ENCODE measurements at regions not wholly inside any gene's neighbourhood (a gene's known extent, or its start where the extent isn't known, plus 50 kb on each side); places are given as distances from the start of the nearest gene placed in this dataset.

DNA sequence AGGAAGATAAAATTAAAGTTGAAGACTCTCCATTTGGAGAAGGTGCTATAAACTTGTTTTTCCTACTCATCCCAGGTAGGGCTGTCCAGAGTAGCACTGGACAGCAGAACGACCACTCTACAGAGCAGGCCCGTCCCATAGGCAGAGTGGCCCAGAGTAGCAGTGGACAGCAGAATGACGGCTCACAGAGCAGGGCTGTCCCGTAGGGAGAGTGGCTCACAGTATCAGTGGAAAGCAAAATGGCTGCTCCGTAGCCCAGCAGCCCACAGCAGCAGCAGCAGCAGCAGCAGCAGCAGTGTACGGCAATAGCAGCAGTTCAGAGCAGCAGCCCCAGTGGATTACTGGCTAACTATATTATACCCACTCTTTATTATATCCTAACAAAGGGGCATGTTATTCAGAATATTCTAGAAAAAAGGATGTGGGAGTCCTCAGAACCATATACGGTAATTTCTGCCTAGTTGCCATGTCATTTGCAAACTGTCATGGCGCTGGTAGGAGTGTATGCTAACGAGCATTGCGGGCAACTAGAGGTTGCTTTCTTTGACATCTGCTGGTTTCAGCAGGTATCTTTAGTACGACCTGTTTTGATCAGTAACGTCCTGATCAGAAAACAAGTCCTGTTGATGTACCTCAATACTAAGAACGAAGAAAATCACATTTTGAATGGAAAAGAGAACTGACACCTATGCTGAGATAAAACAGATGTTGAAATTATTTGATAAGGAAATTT, 567.3 kb downstream of the SLC16A7 start:
- Histone ChIP-seq H3K27me3 (no peaks in the 10 kb centered on the region), H3K9me3 (no peaks in the 10 kb centered on the region), H3K4me1 (no peaks in the 10 kb centered on the region), H3K4me3 (no peak overlapping the region), H3K36me3 (no peaks in the 10 kb centered on the region), H3K27ac (no peak overlapping the region)
- TF ChIP-seq, protein P1, sequence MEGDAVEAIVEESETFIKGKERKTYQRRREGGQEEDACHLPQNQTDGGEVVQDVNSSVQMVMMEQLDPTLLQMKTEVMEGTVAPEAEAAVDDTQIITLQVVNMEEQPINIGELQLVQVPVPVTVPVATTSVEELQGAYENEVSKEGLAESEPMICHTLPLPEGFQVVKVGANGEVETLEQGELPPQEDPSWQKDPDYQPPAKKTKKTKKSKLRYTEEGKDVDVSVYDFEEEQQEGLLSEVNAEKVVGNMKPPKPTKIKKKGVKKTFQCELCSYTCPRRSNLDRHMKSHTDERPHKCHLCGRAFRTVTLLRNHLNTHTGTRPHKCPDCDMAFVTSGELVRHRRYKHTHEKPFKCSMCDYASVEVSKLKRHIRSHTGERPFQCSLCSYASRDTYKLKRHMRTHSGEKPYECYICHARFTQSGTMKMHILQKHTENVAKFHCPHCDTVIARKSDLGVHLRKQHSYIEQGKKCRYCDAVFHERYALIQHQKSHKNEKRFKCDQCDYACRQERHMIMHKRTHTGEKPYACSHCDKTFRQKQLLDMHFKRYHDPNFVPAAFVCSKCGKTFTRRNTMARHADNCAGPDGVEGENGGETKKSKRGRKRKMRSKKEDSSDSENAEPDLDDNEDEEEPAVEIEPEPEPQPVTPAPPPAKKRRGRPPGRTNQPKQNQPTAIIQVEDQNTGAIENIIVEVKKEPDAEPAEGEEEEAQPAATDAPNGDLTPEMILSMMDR (IDR thresholded peaks at IDR 0.05): no peak
- TF ChIP-seq POLR2A (IDR thresholded peaks at IDR 0.05): no peak
- ATAC-seq: peak in 1 of 4 donors; percentile 25
- no peak for DNase-seq
- 53% methylated on average over 11 of the region's 13 CpGs for WGBS (ENCODE audit: insufficient coverage, low coverage, low lambda C conversion rate, missing lambda C conversion rate)
- intact Hi-C loops (cut with DNase I): no loop called here

DNA sequence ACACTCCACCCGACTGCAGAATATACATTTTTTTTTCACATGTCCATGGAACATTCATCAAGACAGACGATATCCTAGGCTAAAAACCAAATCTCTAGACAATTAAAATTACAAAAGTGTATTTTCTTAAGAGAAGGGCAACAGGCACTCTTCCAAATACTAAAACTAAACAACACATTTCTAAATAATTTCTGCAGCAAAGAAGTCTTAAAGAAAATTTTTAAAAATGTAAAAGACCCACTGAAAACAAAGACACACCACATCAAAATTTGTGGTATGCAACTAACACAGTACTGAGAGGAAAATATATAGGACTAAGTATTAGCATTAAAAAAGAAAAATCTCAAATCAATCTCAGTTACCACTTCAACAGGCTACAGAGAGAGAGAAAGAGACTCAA, 570.0 kb downstream of the SLC16A7 start:
- intact Hi-C loops (cut with DNase I): no loop called here
- no peak for ATAC-seq

DNA sequence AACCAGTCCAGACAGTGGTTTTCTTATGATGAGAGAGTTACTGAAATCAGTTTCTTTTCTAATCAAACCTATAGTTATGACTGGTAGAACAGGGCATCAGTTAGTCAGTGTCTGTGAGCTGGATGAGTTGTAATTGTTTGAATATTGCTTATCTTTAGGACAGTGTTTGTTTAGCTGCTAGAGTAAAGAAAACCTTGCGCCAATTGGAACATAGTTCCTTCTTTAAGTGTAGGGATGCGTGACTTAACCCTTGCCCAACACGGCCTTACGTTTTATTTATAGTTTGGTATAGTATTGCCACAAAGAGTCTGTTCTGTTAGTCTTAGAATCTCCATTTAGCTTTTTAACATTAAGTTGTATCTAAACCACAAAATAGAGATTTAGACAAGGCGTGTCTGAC, 572.6 kb downstream of the SLC16A7 start:
- no peak overlapping the region for H3K4me3 ChIP-seq
- WGBS (ENCODE audit: insufficient coverage, low coverage, low lambda C conversion rate, missing lambda C conversion rate): 28% methylated on average over 5 of the region's 5 CpGs
- H3K27ac ChIP-seq: no peak overlapping the region
- intact Hi-C loops (cut with DNase I): no loop called here
- no peaks in the 10 kb centered on the region for H3K27me3 ChIP-seq
- H3K36me3 ChIP-seq: no peaks in the 10 kb centered on the region
- no peak for TF ChIP-seq POLR2A (IDR thresholded peaks at IDR 0.05)
- TF ChIP-seq, protein P1 (IDR thresholded peaks at IDR 0.05): no peak
- H3K4me1 ChIP-seq: no peaks in the 10 kb centered on the region
- no peaks in the 10 kb centered on the region for H3K9me3 ChIP-seq
- ATAC-seq: no peak
- DNase-seq: no peak

More for the DNA sequence above, 570.0 kb downstream of the SLC16A7 start:
- no peaks in the 10 kb centered on the region for H3K36me3 ChIP-seq
- no peak overlapping the region for H3K4me3 ChIP-seq
- 37% methylated on average over 2 of the region's 2 CpGs for WGBS (ENCODE audit: insufficient coverage, low coverage, low lambda C conversion rate, missing lambda C conversion rate)
- no peaks in the 10 kb centered on the region for H3K27me3 ChIP-seq
- TF ChIP-seq, protein P1 (IDR thresholded peaks at IDR 0.05): no peak
- no peak for TF ChIP-seq POLR2A (IDR thresholded peaks at IDR 0.05)
- H3K27ac ChIP-seq: no peak overlapping the region
- no peak for DNase-seq
- no peaks in the 10 kb centered on the region for H3K9me3 ChIP-seq
- no peaks in the 10 kb centered on the region for H3K4me1 ChIP-seq

DNA sequence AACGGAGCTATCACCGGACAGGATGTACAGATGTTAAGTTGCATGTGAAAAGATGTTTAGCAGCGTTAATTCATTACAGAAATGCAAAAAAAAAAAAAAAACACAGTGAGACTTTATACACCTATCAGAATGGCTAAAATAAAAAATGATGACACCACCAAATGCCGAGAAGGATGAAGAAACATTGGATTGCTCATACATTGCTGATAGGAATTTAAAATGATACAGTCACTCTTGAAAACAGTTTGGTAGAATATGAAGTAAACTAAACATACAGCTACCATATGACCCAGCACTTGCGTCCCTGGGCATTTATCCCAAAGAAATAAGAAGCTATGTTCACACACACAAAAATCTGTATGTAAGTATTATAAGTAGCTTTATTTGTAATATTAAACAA, 574.1 kb downstream of the SLC16A7 start:
- H3K4me1 ChIP-seq: no peaks in the 10 kb centered on the region
- H3K36me3 ChIP-seq: no peaks in the 10 kb centered on the region
- intact Hi-C loops (cut with DNase I): no loop called here
- no peaks in the 10 kb centered on the region for H3K27me3 ChIP-seq
- H3K9me3 ChIP-seq: no peaks in the 10 kb centered on the region
- H3K4me3 ChIP-seq: no peak overlapping the region
- 64% methylated on average over 5 of the region's 5 CpGs for WGBS (ENCODE audit: insufficient coverage, low coverage, low lambda C conversion rate, missing lambda C conversion rate)
- H3K27ac ChIP-seq: no peak overlapping the region
- ATAC-seq: no peak
- DNase-seq: no peak
- TF ChIP-seq, protein P1 (IDR thresholded peaks at IDR 0.05): no peak
- no peak for TF ChIP-seq POLR2A (IDR thresholded peaks at IDR 0.05)

Measured in right lobe of liver (tissue), 6 donors.